GM18519 (cell line): ENCODE measurements at regions not wholly inside any gene's neighbourhood (a gene's known extent, or its start where the extent isn't known, plus 50 kb on each side); places are given as distances from the start of the nearest gene placed in this dataset.

Experiments used
- ATAC-seq: cut with Tn5 transposase; IDR thresholded peaks from one replicate; pipeline ENCODE4 v1.9.1; 2021; ENCODE audit warnings: mild to moderate bottlenecking, moderate library complexity; ENCODE audit not compliant: unreplicated experiment, low FRiP score

DNA sequence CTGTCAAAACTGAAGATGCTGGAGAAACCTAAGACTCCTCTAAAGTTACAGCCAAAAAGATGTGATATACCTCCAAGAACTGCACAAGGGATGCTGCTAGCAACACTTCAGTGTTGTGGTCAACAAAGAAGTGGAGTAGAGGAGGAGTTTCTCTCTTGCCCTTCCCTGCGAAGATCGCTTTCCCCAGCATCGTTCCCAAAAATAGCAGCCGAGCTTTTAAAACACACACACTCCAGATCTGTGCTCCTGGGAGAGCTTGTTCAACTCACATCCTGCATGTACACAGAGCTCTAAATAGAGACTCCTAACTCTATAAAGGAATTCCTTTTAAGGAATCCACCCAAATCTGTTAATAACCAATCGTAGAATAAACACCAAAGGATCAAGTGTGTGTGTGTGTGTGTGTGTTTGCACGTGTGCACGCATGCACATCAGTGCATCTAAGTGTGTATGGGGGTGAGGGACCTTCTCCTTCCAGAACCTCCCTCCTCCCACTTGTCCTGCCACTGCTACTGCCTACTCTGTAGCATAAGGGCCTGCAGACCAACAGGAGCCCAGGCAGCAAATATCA is 58.5 kb downstream of the PSMG1 start:
- ATAC-seq = no peak

DNA sequence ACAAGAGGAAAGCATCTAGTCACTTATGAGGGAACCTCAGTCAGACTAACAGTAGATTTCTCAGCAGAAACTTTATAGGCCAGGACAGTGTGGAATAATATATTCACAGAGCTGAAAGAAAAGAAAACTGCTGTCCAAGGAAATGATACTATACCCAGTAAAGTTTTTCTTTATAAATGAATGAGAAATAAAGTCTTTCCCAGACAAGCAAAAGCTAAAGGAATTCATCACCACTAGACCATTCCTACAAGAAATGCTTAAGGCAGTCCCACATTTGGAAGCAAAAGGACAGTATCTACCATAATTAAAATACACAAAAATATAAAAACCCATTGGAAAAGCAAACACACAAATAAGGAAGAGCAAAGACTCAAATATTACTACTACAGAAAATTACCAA is 59.9 kb downstream of the PSMG1 start:
- no peak for ATAC-seq

DNA sequence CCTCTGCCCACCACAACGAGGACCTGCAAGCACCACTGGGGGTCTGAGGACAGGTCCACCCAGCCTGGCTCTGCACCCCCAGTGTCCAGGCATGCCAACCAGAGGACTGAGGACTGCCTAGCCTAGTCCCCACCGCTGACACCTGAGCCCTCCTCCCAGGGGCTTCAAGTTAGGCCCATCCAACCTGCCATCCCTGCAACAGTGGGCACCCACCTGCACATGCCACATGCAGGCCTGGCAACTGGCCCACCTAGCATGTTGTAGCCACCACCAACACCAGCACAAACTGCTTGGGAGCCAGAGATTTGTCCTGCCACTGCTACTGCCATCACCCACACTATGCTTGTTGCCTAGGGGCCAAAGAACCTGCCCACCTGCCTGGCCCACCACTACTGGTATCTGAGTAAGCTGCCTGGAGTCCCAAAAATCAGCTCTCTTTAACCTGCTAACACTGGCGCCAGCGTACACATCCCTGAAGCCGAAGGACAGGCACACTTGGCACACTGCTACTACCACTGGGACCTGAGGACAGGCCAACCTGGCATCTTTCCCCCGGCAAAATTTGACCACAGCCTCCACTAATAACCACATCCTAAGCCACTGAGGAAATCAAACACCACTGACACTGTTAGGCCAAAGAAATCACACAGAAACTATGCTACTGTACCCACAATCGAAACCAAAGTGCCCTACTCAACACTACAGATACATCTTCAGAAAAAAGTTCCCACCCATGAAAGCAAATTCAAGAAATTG is 61.5 kb downstream of the PSMG1 start:
- no peak for ATAC-seq

DNA sequence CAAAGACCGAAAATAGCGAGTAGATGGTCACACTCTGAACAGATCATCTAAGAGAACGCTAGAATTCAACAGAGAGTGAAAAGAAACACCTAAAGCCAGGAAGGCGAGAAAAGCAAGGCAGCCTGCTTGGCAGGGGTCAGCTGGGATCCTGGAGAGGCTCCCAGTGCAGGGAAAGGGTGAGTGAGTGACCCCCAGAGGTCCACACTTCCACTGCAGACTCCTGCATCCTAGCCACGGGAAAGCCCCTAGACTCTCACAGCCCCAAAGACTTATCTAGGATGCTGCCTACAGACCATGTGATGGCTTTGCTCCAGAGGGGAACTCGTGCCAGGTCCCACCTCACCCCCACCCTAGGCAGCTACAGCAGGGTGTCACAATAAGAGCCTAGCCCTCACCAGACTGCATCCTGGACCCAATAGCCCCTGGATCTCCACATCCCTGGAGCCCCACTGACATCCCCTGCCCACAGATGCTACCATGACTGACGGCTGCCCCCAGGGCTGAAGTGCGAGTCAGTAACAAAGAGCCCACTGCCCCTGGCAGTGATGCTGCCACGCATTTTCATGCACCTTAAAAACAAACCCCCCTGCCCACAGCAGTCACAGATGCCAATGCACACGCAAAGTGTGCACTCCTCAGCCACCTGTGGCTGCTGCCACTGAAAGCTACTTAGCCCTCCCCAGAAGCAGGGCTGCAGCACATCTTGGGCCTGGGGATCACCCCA is 62.2 kb downstream of the PSMG1 start:
- ATAC-seq = no peak

DNA sequence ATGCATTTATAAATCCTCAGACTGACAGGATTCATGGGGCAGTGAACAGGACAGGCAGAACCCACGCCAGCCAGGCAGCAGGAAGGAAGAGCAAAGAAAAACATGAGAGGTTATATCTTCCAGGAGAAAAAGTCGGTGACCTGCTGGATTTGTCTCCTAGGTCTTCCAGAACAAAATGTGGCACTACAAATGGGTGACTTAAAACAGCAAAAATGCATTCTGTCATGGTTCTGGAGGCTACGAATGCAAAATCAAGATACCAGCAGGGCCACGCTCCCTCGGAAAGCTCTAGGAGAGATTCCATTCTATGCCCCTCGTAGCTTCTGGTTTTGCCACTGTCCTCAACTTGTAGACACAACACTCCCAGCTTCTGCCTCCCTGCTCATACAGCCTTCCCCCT is 63.4 kb downstream of the PSMG1 start:
- ATAC-seq = no peak

DNA sequence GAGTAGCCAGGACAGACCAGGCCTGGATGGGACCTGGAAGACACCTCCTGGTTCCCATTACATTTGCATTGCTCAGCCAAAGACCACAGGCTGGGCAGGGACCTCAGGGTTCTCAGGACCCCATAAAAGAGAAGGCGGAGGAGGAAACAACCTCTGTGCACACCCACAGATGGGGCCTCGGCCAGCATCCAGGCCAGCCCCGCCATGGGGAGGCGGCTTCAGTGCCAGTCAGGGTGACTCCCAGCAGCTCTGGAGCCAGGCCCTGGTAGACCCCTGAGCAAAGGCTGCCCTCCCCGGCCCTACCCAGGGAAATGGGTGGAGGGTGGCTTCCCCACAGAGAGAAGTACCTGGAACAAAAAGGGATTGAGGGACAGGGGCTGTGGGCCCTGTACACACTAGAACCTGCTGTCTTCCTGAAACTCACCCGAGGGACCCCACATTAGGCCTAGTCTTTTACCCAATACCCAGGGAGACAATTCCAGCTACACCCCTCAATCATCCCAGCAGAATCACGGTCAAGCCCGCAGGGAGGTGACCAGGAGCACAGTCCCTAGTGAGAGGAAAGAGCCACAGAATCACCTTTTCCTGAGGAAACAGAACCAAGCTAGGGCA is 64.5 kb downstream of the PSMG1 start:
- no peak for ATAC-seq

DNA sequence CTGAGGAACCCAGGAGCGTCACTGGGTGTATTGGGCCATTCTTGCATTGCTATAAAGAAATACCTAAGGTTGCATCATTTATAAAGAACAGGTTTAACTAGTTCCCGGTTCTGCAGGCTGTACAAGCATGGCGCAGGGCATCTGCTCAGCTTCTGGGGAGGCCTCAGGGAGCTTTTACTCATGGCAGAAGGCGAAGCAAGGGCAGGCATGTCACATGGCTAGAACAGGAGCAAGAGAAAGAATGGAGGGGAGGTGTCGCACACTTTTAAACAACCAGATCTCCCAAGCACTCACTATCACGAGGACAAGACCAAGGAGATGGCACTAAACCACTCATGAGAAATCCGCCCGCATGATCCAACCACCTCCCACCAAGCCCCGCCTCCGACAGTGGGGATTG is 65.2 kb downstream of the PSMG1 start:
- no peak for ATAC-seq

DNA sequence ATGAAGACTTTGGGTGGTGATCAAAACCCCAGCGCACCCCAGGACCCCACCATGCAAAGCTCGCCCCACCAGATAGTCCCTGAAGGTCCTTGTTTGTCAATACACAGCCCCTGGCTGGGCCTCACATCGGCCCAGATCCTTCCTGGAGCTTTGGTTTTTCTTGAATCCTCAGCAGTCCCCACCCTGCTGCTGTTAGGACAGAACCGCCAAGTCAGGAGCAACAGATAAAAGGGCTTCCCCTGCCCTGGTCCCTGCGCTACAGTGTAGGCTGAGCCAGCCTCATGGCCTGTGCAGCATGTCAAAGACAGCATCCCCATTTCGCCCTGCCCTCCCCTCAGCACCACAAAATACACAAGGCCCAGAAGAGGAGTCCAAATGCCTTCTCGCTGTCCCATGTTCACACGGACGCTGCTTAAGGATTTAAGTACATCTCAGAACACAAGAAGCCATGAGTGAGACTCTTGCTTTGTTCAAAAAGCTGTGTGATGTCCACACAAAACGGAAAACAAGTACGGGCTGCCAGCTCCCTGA is 65.7 kb downstream of the PSMG1 start:
- ATAC-seq = no peak

DNA sequence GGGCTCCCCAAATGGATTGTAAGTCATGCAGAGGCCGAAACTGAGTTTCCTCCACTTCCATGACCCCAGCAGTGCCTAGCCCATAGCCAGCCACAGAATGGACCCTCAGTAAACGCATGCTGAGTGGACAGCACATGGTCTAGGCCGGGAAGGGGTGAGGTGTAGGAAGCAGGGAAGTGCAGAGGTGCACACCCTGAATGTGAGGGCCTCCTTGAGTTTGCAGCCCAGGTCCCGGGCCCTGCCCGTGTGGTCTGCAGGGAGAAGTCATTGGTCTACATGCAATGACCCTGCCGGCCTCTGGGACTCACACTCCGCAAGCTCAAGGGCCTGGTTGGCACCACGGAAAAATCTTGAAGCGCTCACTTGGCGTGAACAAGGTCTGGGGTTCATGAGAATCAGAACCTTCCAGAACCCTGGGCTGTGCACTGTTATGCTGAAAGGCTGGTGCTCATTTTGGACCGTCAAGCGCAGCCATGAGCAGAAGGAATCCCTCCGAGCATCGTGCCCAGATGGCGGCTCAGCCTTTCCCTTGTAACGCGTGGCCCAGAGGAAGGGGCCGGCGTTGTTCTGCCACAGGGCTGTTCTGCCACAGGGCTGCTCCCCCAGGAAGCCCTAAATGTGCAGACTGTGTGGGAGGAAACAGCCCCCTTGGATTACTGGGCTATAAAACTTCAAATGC is 66.4 kb downstream of the PSMG1 start:
- no peak for ATAC-seq

DNA sequence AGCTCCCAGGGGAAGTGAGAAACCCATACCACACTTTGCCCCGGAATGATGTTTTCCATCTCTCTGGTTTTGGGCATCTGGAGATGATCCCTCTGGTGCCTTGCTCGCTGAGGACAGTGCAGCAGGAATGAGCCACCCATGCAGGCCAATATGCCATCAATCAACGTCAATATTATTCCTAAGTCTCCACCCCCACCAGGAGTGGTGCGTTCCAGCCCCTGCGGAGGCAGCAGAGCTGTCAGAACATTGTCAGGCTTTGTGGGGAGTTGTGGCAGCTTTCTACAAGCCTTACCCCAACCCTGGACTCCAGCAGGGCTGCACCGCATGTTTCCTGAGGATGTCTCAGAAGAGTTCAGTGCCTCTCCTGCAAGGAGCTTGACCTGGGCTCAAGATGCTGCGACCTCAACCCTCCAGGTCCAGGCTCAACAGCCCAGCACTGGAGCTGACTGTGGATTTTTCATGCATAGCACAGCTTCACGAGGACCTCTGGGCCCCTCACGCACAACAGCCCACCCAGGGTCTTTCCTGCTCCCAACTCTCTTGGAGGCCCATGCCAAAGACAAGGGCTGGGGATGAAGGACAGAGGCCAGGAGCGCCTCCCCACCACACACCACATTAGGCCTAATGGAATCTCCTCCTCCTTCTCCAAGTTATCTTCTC is 67.5 kb downstream of the PSMG1 start:
- ATAC-seq = no peak

DNA sequence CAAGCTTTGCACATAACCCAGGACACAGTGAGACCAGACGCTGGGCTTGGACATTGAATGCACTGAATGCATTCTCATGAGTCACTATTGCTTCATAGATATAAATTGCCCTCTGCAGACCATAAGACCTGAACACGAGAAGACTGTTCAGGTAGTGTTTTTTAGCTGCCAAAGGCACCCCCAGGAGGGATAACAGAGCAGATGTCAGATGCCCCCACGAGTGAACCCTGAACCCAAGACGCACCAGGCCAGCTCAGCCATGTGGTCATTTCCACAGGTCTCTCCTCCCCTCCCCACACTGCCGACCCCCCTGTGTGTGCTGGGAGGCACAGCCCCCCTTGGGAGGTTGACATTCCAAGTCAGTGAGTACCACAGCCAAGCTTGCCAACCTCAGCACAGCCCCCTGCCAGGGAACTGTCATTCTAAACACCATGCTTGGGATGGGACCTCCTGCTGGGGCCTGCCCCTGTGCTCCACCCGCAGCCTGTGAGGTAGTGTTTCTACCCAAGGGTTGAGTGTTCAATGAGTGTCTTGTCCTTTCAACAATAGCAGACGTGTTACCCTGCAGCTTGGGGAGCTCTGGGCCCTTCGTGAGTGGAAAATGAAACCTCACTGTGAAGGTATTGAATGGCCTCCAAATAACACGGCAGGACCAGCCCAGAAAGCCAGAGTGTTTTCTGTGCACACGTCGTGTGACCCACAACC is 68.2 kb downstream of the PSMG1 start:
- ATAC-seq = no peak

DNA sequence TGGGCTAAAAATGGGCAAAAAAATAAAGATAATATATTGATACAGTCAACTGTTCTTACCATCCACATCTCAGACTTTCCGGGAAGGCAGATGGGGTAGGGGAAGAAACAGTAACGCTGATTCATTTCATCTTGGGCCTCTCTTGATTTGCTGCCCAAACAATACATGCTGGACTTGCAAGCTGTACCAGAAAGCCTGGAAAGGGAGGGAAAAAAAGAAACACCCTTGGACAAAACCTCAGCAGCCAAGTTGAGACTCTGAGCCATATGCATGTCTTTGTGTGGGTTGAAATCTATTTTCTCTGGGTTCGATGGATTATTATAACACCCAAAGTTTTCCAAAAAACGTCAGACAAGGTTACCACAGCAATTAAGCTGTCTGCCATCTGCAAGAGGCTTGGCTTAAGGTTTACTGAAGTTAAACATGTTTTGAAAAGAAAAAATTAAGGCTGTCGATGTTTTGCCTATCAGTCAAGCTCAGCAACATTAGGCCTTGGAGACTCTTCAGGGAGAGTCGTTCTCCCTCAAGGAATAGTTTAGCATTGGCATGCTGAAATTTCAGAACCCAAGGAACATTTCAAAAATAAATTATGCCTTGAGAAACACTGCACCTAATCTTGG is 71.2 kb downstream of the PSMG1 start:
- no peak for ATAC-seq

DNA sequence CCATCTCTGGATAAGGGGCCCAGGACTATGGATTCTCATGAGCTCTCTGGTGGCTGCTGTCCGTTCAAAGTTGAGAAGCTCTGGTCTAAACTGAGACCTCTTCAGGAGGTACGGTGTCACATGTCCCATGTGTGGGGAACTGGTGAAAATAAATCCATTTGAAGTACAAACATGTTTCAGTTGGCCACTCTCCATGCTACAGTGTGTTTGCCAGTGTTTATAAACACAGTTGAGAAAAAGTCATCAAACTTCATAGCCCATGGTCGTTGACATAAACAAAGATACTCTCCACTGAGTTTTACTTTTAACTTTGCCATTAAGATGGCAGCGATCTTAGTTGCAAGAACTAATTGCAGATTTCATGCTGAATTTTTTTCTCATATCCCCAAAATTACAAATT is 72.8 kb downstream of the PSMG1 start:
- no peak for ATAC-seq

DNA sequence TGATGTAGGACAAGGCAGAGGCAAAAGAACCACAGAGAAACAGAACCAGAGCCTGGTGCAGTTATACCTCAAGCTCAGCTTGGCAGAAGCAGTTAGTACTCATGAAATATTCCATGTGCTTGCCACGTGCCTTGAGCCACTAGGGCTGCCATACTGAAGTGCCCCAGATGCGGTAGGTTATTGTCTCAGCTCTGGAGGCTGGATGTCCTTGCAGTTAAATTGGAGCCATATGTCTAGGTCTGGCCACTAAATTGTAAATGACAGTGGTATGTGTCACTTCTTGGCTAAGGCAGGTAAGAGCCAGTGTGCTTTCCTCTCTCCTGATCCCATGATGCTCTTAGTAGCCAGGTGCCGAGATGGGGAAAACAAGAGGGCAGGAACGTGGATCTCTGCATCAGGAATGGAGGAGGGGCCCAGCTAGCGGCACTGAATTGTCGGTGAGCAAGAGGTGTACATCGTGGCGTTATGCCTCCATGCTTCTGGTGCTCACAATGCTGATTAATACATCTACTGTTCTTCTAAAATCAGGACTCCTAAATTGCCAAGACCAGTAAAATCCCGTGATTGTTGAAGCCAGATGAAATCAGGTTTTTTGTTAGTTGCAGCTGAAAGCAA is 73.5 kb downstream of the PSMG1 start:
- no peak for ATAC-seq

DNA sequence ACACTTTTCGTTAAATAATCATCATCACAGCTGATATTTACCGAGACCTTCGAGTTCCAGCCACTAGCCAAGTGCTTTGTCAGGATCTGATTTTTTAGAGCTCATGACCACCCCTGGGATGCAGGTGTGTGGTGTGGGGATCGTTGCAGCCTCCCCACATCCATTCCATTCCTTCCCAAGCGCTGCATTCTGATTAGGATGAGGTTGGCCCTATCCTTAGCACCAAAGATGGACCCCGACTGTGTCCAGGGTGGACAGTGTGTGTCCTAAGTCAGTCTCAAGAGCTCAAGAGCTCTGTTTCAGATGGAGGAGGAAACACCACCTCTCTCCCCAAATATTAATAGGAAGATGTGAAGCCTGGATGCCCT is 74.1 kb downstream of the PSMG1 start:
- no peak for ATAC-seq

DNA sequence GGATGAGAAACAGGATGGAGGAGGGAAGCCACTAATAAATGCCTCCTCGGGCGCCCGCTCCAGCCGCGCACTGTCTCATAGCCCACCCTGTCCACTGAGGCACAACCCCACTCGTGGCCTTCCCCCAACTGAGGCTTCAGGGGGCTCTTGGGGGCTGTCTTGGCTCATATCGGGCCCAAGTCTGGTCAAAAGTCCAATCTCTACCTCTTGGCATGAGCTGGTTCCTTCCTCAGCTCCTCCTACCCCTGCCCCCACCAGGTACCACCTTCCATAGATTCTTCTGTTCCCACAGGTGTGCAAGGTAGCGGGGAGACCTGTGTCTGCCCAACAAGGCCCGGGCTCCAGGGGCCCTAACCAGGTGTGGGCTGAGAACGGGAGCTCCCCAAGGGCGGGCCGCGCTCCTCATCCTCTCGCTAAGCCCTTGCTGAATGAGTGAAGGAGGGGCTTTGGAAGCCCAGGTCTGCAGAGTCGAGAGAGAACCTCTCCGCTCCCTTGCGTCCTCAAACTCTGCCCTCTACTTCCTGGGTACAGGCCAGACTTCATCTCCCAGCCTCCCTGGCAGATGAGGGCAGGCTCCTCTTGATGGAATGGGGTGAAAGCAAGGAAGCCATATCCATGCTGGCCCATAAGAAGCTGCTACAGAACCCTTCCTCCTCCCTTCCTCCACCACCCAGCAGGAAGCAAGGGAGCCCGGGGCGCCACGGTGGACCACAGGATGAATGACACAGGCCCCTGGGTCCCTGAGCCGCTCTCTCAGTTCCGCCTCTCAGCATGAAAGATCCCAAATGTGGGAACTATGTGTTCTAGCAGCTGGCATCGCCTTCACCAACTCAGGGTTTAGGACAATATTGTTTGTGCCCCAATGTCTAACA is 74.7 kb downstream of the PSMG1 start:
- no peak for ATAC-seq

DNA sequence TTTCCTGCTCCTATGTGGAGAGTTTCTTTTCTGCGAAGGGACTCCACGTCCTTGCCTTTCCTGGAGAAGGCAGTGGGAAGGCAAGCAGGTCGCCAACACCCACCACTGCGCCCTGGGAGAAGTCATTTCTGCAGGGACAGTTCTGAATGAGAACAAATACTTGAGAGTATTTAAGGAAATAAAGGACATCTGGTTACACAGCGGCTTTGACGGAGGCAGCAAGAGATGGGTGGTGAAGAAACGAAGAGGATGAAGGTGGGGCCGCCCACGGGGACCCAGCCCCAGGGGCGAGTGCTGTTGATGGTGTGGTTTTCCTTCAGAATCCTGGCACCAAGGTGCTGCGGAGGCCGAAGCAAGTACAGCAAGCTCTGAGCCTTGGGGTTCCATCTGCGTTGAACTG is 75.5 kb downstream of the PSMG1 start:
- no peak for ATAC-seq
